ENCODE measurements at regions not wholly inside any gene's neighbourhood (a gene's known extent, or its start where the extent isn't known, plus 50 kb on each side); places are given as distances from the start of the nearest gene placed in this dataset.

DNA sequence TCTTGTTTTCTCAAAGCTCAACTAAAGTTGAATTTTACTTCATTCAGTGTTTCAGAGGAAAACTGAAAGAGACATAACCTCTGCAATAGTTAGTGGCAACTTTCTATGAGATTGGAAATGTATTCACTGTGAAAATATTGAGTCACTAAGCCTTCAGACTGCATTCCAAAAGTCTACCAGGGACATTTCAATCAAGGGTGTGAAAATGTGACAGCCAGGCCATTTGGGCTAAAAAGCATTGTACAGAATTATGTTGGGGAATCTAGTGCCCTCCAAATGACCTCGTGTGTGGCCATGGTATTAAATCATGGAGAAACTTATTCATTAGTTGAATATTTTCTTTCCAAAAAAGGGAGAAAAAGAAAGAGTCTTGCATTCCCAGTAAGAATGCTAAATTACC, 251.9 kb downstream of the GRB14 start:
- Histone ChIP-seq H3K27me3 (replicated peaks) (no peaks in the 10 kb centered on the region), H3K9me3 (replicated peaks) (no peaks in the 10 kb centered on the region), H3K4me1 (replicated peaks) (no peaks in the 10 kb centered on the region), H3K4me3 (no peak overlapping the region), H3K27ac (no peak overlapping the region), H3K36me3 (no peaks in the 10 kb centered on the region)
- no peak for DNase-seq (ENCODE audit: low read depth in 1 of 2, low spot score in 2 of 2)

DNA sequence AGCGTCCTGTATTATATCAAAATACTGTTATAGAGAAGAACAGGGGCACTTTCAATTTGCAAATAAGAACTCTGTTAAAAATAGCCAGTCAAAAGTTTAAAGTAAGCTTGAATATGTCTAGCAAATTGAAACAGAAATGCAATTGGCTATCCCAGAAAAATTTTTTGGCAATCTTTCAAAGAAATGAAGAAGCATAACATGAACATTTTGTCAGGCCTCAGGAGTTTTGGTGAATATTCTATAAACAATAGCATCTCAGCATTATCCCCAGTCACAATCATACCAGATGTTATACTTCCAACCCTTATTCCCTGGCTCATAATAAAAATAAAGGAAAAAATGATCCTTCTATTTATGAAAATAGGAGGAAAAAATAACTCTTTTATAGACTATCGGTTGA, 252.4 kb downstream of the GRB14 start:
- no peaks in the 10 kb centered on the region for H3K9me3 ChIP-seq (replicated peaks)
- no peaks in the 10 kb centered on the region for H3K27me3 ChIP-seq (replicated peaks)
- H3K4me1 ChIP-seq (replicated peaks), result no peaks in the 10 kb centered on the region
- no peak overlapping the region for H3K4me3 ChIP-seq
- H3K36me3 ChIP-seq, result no peaks in the 10 kb centered on the region
- DNase-seq (ENCODE audit: low read depth in 1 of 2, low spot score in 2 of 2), result no peak
- H3K27ac ChIP-seq, result no peak overlapping the region

DNA sequence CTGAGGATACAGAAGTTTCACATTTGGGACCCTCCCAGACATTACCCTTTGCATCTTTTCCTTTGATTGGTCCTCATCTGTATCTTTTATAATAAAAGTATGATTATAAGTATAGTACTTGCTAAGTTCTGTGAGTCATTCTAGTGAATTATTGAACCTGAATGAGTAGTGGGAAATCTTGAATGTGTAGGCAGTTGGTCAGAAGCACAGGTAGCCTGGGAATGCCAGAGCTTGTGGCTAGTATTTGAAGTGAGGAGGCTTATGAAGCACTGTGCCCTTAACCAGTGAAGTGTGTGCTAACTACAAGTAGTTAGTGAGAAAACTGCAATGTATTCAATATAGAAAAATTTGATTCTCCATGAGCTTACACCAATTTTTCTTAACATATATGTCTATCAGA, 257.6 kb downstream of the GRB14 start:
- no peak overlapping the region for H3K4me3 ChIP-seq
- H3K9me3 ChIP-seq (replicated peaks), result no peaks in the 10 kb centered on the region
- no peak overlapping the region for H3K27ac ChIP-seq
- H3K4me1 ChIP-seq (replicated peaks), result no peaks in the 10 kb centered on the region
- DNase-seq (ENCODE audit: low read depth in 1 of 2, low spot score in 2 of 2), result no peak
- H3K36me3 ChIP-seq, result no peaks in the 10 kb centered on the region
- H3K27me3 ChIP-seq (replicated peaks), result no peaks in the 10 kb centered on the region

DNA sequence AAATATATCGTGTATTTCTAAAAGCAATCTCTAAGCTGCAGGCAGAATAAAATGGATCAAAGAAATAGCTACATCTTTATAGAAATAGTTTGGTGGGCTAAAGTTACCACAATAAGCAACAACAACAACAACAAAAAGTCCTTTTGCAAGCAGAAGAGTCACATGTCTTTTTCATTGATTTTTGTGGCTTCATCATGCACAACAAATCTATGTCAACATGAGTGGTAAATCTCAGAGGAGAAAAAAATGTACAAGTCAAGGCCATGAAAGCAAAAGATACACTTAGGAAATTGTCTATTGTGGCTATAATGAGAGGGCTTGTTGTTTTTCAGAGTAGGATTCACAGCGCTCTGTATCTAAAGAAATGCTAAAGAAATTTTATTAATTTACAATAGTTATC, 269.7 kb downstream of the GRB14 start:
- DNase-seq (ENCODE audit: low read depth in 1 of 2, low spot score in 2 of 2), result no peak
- Histone ChIP-seq H3K4me3 (no peak overlapping the region), H3K4me1 (replicated peaks) (no peaks in the 10 kb centered on the region)

DNA sequence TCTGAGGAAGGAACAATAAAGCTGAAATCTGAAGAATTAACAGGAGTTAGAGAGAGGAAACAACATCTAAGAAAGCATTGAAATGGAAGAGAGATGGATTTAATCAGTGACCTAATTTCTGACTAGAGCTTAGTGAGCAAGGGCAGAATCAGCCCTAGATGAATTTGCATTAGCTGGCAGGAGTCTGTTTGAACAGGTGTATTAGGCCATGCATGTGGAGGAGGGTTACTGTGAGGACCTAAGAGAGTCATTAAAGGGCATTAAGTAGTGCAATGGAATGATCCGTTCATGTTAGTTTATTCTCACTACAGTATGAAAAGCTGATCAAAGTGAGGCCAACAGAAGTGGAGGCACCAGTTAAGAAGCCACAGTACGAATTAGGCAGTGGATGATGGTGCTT, 285.3 kb downstream of the GRB14 start:
- Histone ChIP-seq H3K4me1 (replicated peaks) (no peaks in the 10 kb centered on the region), H3K27me3 (replicated peaks) (no peaks in the 10 kb centered on the region; the same call in 1 of the 2 replicates), H3K36me3 (no peaks in the 10 kb centered on the region), H3K9me3 (replicated peaks) (no peaks in the 10 kb centered on the region), H3K27ac (no peak overlapping the region), H3K4me3 (no peak overlapping the region)
- DNase-seq (ENCODE audit: low read depth in 1 of 2, low spot score in 2 of 2), result no peak

More for the DNA sequence above, 269.7 kb downstream of the GRB14 start:
- Histone ChIP-seq H3K36me3 (no peaks in the 10 kb centered on the region), H3K27me3 (replicated peaks) (0 out of 2 replicates have a peak, but pooled peaks cover 3% of the 10 kb centered on the region), H3K27ac (no peak overlapping the region), H3K9me3 (replicated peaks) (no peaks in the 10 kb centered on the region)

DNA sequence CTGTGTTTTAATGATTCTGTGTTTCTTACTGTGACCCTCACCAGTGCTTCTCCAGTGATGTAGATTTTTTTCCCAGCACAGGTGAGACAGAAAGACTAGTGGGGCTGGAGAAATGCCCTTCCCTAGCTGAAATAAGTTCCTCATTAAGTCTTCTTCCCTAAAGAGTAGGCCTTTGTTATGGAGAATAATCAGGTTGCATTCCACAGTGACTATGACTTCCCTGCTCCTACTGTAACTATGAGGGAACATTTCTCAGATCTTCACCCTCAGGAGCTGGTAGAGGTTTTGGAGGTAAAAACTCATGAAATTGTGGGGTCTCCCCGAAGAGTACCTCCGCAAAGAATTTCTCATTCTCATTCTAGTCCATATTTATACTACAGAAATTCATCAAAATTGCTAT, 286.2 kb downstream of the GRB14 start:
- Histone ChIP-seq H3K27ac (no peak overlapping the region), H3K4me1 (replicated peaks) (no peaks in the 10 kb centered on the region), H3K36me3 (no peaks in the 10 kb centered on the region), H3K9me3 (replicated peaks) (no peaks in the 10 kb centered on the region), H3K27me3 (replicated peaks) (no peaks in the 10 kb centered on the region; the same call in 1 of the 2 replicates), H3K4me3 (no peak overlapping the region)
- DNase-seq (ENCODE audit: low read depth in 1 of 2, low spot score in 2 of 2), result no peak

DNA sequence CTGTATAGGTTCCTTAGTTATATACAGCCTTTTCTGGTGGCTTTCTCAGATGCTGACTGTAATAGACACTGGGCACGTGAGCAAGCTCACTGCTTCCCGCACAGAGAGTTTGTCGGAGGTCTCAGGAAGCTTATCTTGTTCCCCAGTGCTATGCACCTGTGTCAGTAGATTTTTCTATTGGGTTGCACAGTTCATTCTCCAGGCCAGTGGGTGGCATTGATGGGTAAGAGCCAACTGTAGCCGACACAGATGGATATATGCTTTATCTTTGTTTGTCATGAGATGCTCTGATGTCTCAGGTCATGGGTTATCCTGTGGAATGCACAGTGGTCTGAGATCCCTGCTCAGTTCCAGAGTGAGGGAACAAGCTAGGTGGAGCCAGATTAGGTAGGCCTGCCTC, 293.0 kb downstream of the GRB14 start:
- no peaks in the 10 kb centered on the region for H3K9me3 ChIP-seq (replicated peaks)
- H3K27ac ChIP-seq, result no peak overlapping the region
- no peak overlapping the region for H3K4me3 ChIP-seq
- no peaks in the 10 kb centered on the region for H3K4me1 ChIP-seq (replicated peaks)
- H3K36me3 ChIP-seq, result no peaks in the 10 kb centered on the region
- DNase-seq (ENCODE audit: low read depth in 1 of 2, low spot score in 2 of 2), result no peak
- H3K27me3 ChIP-seq (replicated peaks), result no peaks in the 10 kb centered on the region; the same call in 1 of the 2 replicates

DNA sequence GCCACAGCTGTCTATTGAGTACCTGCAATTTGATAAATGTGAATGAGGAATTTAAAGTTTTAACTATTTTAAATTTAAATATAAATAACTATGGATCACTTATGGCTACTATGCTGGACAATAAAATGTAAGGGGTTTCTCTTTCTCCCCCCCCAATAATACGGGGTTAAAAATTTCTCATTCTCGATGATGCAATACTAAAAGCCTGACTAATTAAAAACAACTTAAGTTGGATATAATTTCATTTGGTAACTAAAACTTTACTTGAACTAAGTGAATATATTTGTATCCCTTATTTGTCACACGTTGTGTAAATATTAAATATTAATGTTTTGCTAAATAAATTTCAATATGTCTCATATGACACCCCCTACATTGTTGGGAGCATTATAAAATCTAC, 297.3 kb downstream of the GRB14 start:
- no peaks in the 10 kb centered on the region for H3K27me3 ChIP-seq (replicated peaks)
- no peak overlapping the region for H3K4me3 ChIP-seq
- no peak overlapping the region for H3K27ac ChIP-seq
- no peaks in the 10 kb centered on the region for H3K36me3 ChIP-seq
- H3K9me3 ChIP-seq (replicated peaks), result no peaks in the 10 kb centered on the region
- no peak for DNase-seq (ENCODE audit: low read depth in 1 of 2, low spot score in 2 of 2)
- H3K4me1 ChIP-seq (replicated peaks), result no peaks in the 10 kb centered on the region

DNA sequence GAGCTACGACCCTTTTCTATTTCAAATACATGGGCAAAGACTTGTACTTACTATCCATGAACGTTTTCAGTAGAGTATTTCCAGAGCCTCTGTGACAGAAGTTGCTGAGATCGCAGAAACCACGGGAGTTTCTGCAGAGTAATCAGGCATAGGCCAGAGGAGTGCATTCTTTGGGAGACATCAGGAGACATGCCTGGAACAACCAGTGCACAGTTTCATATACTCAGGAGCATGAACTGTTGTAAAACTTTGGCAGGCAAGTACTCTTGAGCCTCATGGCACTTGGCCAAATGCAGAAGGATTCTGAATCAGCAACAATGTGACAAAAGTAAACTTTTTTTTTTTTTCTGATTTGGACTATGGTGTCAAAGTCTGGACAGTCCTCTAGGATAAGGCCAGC, 307.1 kb downstream of the GRB14 start:
- H3K4me1 ChIP-seq (replicated peaks), result no peaks in the 10 kb centered on the region
- no peak overlapping the region for H3K27ac ChIP-seq
- H3K36me3 ChIP-seq, result no peaks in the 10 kb centered on the region
- no peaks in the 10 kb centered on the region for H3K27me3 ChIP-seq (replicated peaks)
- H3K4me3 ChIP-seq, result no peak overlapping the region
- no peak for DNase-seq (ENCODE audit: low read depth in 1 of 2, low spot score in 2 of 2)
- H3K9me3 ChIP-seq (replicated peaks), result no peaks in the 10 kb centered on the region

DNA sequence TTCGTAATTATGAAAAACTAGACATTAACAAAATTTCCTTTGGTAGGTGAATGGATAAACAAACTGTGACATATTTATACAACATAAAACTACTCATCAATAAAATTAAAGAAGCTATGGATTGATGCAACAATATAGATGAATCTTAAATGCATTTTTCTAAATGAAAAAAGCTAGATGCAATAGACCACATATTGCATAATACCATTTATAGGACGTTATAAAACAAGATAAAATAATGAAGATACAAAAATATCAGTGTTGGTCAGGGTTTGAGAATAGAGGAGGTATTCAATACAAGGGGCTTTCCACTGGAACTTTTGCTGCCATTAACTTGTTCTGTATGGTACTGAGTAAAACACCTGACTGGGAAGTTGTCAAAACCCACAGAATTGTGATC, 314.4 kb downstream of the GRB14 start:
- no peaks in the 10 kb centered on the region for H3K27me3 ChIP-seq (replicated peaks)
- no peaks in the 10 kb centered on the region for H3K4me1 ChIP-seq (replicated peaks)
- no peak for DNase-seq (ENCODE audit: low read depth in 1 of 2, low spot score in 2 of 2)
- no peak overlapping the region for H3K4me3 ChIP-seq
- no peaks in the 10 kb centered on the region for H3K9me3 ChIP-seq (replicated peaks)
- no peak overlapping the region for H3K27ac ChIP-seq
- no peaks in the 10 kb centered on the region for H3K36me3 ChIP-seq

DNA sequence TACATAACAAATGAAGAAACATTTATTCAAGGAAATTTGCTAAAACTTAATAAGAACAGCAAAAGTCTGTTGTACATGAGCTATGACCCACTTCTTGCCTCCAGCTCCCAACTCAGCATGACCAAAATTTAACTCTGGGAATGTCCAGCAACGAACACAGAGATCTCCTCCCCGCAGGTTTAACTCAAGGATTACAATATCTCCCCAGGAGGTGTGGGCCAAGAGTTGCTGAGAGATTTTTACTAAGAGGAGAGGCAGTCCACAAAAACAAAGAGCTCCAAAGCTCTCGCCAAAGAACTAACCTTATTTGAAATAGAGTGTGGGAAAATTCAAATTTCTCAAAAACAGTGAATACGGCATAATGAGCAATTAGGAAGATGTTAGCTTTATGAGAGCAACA, 318.5 kb downstream of the GRB14 start:
- DNase-seq (ENCODE audit: low read depth in 1 of 2, low spot score in 2 of 2), result no peak
- Histone ChIP-seq H3K9me3 (replicated peaks) (no peaks in the 10 kb centered on the region), H3K36me3 (no peaks in the 10 kb centered on the region), H3K4me1 (replicated peaks) (no peaks in the 10 kb centered on the region), H3K27me3 (replicated peaks) (no peaks in the 10 kb centered on the region), H3K27ac (no peak overlapping the region), H3K4me3 (no peak overlapping the region)

DNA sequence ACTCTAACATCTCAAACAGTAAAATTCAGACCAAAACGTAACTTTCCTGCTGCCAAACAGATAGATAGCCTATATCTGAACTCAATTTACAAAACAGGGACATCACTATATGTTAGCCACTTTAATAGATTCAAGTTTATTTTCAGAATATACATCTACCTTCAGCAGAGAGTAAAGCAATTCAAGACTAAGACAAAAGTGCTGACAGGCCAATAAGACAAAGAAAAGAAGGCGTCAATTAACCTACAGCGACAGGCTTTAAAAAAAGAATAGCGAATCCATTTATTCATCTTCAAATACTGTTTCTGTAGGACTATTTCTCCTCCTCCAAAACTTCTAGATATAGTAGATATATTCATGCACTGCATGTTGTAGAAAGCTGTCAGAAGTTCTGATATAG, 333.0 kb downstream of the GRB14 start:
- H3K4me1 ChIP-seq (replicated peaks), result no peaks in the 10 kb centered on the region
- H3K27ac ChIP-seq, result no peak overlapping the region
- no peak overlapping the region for H3K4me3 ChIP-seq
- no peaks in the 10 kb centered on the region for H3K27me3 ChIP-seq (replicated peaks)
- no peak for DNase-seq (ENCODE audit: low read depth in 1 of 2, low spot score in 2 of 2)
- H3K36me3 ChIP-seq, result no peaks in the 10 kb centered on the region
- H3K9me3 ChIP-seq (replicated peaks), result no peaks in the 10 kb centered on the region

DNA sequence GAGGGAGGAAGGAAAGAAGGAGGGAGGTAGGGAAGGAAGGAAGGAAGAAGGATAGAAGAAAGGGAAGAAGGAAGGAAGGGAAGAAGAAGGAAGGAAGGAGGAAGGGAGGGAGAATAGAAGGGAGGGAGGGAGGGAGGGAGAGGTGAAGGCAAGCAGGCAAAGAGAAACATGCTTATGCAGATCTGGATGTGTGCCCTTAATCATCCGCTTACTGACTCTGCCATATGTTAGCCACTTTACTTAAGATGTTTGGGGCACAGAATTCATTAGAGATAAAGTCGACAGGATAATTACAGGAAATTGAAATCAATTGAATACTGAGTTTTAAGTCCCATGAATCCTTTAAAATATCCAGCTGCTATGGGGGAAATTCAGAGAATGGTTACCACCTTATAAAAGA, 334.2 kb downstream of the GRB14 start:
- Histone ChIP-seq H3K4me1 (replicated peaks) (no peaks in the 10 kb centered on the region), H3K9me3 (replicated peaks) (no peaks in the 10 kb centered on the region), H3K36me3 (no peaks in the 10 kb centered on the region), H3K4me3 (no peak overlapping the region), H3K27me3 (replicated peaks) (no peaks in the 10 kb centered on the region), H3K27ac (no peak overlapping the region)
- no peak for DNase-seq (ENCODE audit: low read depth in 1 of 2, low spot score in 2 of 2)

DNA sequence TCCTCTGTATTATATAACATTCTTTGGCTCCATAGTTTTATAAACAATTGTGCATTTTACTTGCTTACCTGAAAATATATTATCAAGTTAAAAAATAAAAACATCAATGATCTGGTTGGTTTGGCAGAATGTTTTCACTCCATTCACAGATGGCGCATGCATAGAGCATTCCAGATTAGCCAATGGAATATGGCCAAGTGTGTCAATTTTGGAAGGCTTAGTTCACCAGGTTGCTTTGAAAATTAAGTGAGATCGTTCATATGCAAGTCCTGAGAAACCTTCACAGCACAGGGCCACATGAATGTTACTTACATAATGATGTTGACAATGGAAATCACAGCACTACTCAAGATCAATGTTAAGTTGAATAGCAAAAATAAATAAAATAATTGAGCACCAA, 335.7 kb downstream of the GRB14 start:
- H3K4me1 ChIP-seq (replicated peaks), result no peaks in the 10 kb centered on the region
- DNase-seq (ENCODE audit: low read depth in 1 of 2, low spot score in 2 of 2), result no peak
- H3K27me3 ChIP-seq (replicated peaks), result no peaks in the 10 kb centered on the region
- H3K27ac ChIP-seq, result no peak overlapping the region
- no peak overlapping the region for H3K4me3 ChIP-seq
- no peaks in the 10 kb centered on the region for H3K9me3 ChIP-seq (replicated peaks)
- H3K36me3 ChIP-seq, result no peaks in the 10 kb centered on the region

DNA sequence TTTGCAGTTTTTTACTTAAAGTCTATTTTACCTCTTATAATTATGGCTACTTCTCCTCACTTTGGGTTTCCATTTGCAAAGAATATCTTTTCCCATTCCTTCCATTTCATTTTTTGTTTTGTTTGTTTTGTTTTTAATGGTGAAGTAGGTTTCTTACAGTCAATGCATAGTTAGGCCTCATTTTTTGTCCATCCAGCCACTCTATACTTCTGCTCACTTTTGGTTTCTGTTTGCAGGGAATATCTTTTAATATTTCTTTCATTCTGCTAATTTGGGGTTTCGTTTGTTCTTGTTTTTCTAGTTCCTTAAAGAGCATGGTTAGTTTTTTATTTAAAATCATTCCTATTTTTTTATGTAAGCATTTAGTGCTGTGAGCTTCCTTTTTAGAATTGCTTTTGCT, 339.4 kb downstream of the GRB14 start:
- DNase-seq (ENCODE audit: low read depth in 1 of 2, low spot score in 2 of 2), result no peak
- H3K9me3 ChIP-seq (replicated peaks), result no peaks in the 10 kb centered on the region
- no peak overlapping the region for H3K27ac ChIP-seq
- H3K27me3 ChIP-seq (replicated peaks), result no peaks in the 10 kb centered on the region
- H3K36me3 ChIP-seq, result no peaks in the 10 kb centered on the region
- no peak overlapping the region for H3K4me3 ChIP-seq
- no peaks in the 10 kb centered on the region for H3K4me1 ChIP-seq (replicated peaks)
